ENCODE measurements at regions not wholly inside any gene's neighbourhood (a gene's known extent, or its start where the extent isn't known, plus 50 kb on each side); places are given as distances from the start of the nearest gene placed in this dataset.

DNA sequence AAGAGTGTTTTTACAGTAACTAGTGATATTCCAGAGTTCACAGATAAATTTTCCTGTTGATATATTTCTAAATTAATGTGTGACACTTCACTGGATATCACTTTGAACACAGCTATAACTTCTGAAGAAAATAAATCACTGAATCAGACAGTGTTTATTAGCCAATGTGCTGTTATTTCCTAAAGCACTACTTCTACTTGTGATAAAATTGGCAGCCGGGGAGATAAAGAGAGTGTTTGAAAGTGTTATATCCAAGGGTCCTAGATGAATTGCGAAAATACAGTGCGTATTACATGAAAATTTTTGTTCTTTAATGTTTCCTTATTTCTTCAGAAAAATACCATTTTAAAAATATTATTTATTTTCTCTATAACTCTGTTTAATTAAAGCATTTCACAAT is 417.5 kb upstream of the ARGLU1 start:
- DNase-seq (ENCODE audit: low spot score), result no peak
- no peak overlapping the region for H3K27ac ChIP-seq (ENCODE audit: low read depth, low read length, poor library complexity, severe bottlenecking)
- intact Hi-C loops (cut with micrococcal nuclease; ENCODE audit: unreplicated experiment), result no loop called here
- H3K4me1 ChIP-seq (ENCODE audit: insufficient read depth, low read length, poor library complexity, severe bottlenecking), result no peaks in the 10 kb centered on the region
- no TSS peak for BruUV-seq (replicated peaks)
- no peaks in the 10 kb centered on the region for H3K9me3 ChIP-seq (ENCODE audit: low read depth, low read length, poor library complexity, severe bottlenecking)
- H3K27me3 ChIP-seq (replicated peaks; ENCODE audit: insufficient read depth, low read depth, low read length, poor library complexity), result peaks cover 40% of the 10 kb centered on the region
- CTCF ChIA-PET, result no interaction called here
- POLR2A ChIA-PET (ENCODE audit: low non-redundant PET), result no interaction called here
- H3K4me3 ChIP-seq (ENCODE audit: low read depth, low read length, poor library complexity, severe bottlenecking), result no peak overlapping the region
- no peaks in the 10 kb centered on the region for H3K36me3 ChIP-seq (ENCODE audit: insufficient read depth, low read length, poor library complexity, severe bottlenecking)
- TF ChIP-seq EZH2 (IDR thresholded peaks at IDR 0.05; ENCODE audit: borderline replicate concordance, low read depth, low read length, poor library complexity, severe bottlenecking), result no peak
- TF ChIP-seq, protein P1, sequence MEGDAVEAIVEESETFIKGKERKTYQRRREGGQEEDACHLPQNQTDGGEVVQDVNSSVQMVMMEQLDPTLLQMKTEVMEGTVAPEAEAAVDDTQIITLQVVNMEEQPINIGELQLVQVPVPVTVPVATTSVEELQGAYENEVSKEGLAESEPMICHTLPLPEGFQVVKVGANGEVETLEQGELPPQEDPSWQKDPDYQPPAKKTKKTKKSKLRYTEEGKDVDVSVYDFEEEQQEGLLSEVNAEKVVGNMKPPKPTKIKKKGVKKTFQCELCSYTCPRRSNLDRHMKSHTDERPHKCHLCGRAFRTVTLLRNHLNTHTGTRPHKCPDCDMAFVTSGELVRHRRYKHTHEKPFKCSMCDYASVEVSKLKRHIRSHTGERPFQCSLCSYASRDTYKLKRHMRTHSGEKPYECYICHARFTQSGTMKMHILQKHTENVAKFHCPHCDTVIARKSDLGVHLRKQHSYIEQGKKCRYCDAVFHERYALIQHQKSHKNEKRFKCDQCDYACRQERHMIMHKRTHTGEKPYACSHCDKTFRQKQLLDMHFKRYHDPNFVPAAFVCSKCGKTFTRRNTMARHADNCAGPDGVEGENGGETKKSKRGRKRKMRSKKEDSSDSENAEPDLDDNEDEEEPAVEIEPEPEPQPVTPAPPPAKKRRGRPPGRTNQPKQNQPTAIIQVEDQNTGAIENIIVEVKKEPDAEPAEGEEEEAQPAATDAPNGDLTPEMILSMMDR (conservative IDR thresholded peaks at IDR 0.05; ENCODE audit: low read depth, low read length), result no peak

DNA sequence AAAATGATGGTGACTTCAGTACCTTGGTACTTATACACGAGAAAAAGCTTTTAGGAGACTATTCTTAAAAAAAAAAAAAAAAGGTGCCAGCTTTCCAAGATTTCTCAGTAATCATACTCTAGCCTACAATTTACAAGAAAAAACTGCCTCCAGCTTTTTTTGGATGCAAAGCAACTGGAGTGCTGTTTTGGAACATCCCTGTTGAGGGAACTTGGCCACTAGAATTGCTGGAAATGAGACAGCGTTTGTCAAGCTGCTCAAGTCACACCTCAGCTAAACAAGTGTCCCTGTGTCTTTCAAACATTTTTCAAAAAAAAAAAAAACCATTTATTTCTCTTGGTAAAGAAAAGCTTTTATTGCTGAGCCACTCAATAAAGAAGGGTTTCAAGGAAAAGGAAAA is 413.1 kb upstream of the ARGLU1 start:
- Histone ChIP-seq H3K9me3 (ENCODE audit: low read depth, low read length, poor library complexity, severe bottlenecking) (no peaks in the 10 kb centered on the region), H3K27ac (ENCODE audit: low read depth, low read length, poor library complexity, severe bottlenecking) (no peak overlapping the region), H3K27me3 (replicated peaks; ENCODE audit: insufficient read depth, low read depth, low read length, poor library complexity) (peaks cover 53% of the 10 kb centered on the region), H3K36me3 (ENCODE audit: insufficient read depth, low read length, poor library complexity, severe bottlenecking) (no peaks in the 10 kb centered on the region), H3K4me1 (ENCODE audit: insufficient read depth, low read length, poor library complexity, severe bottlenecking) (no peaks in the 10 kb centered on the region), H3K4me3 (ENCODE audit: low read depth, low read length, poor library complexity, severe bottlenecking) (no peak overlapping the region)
- CTCF ChIA-PET, result interaction anchor here (0.6 kb wide), 1 partner anchor 13 kb away, joined by 3 read pairs; no protein-coding TSS in a partner anchor
- POLR2A ChIA-PET (ENCODE audit: low non-redundant PET), result no interaction called here
- intact Hi-C loops (cut with micrococcal nuclease; ENCODE audit: unreplicated experiment), result no loop called here
- TF ChIP-seq EZH2 (IDR thresholded peaks at IDR 0.05; ENCODE audit: borderline replicate concordance, low read depth, low read length, poor library complexity, severe bottlenecking), result no peak
- no TSS peak for BruUV-seq (replicated peaks)
- DNase-seq (ENCODE audit: low spot score), result no peak

DNA sequence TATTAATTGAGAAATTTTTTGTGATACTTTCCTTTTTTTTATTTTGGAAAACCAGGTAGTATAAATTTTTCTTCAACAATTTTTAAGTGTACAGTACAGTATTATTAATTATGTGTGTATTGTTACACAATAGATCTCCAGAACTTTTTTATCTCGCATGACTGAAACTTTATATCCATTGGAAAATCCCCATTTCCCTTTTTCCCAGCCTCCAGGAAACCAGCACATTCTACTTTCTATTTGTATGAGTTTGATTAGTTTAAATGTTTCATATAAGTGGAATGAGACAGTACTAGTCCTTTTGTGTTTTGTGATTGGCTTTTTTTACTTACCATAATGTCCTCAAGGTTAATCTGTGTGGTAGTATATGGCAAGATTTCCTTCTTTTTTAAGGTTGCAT is 399.5 kb upstream of the ARGLU1 start:
- peaks cover 12% of the 10 kb centered on the region for H3K27me3 ChIP-seq (replicated peaks; ENCODE audit: insufficient read depth, low read depth, low read length, poor library complexity)
- no peaks in the 10 kb centered on the region for H3K36me3 ChIP-seq (ENCODE audit: insufficient read depth, low read length, poor library complexity, severe bottlenecking)
- CTCF ChIA-PET, result no interaction called here
- no peaks in the 10 kb centered on the region for H3K4me1 ChIP-seq (ENCODE audit: insufficient read depth, low read length, poor library complexity, severe bottlenecking)
- intact Hi-C loops (cut with micrococcal nuclease; ENCODE audit: unreplicated experiment), result no loop called here
- H3K9me3 ChIP-seq (ENCODE audit: low read depth, low read length, poor library complexity, severe bottlenecking), result no peaks in the 10 kb centered on the region
- H3K4me3 ChIP-seq (ENCODE audit: low read depth, low read length, poor library complexity, severe bottlenecking), result no peak overlapping the region
- no peak for DNase-seq (ENCODE audit: low spot score)
- H3K27ac ChIP-seq (ENCODE audit: low read depth, low read length, poor library complexity, severe bottlenecking), result no peak overlapping the region
- no peak for TF ChIP-seq EZH2 (IDR thresholded peaks at IDR 0.05; ENCODE audit: borderline replicate concordance, low read depth, low read length, poor library complexity, severe bottlenecking)
- TF ChIP-seq, protein P1 (conservative IDR thresholded peaks at IDR 0.05; ENCODE audit: low read depth, low read length), result no peak
- no TSS peak for BruUV-seq (replicated peaks)
- POLR2A ChIA-PET (ENCODE audit: low non-redundant PET), result no interaction called here

GRCh38 chr13:106963151-106963550 is 395.2 kb upstream of the ARGLU1 start:
- TF ChIP-seq EZH2 (IDR thresholded peaks at IDR 0.05; ENCODE audit: borderline replicate concordance, low read depth, low read length, poor library complexity, severe bottlenecking), result no peak
- TF ChIP-seq, protein P1 (conservative IDR thresholded peaks at IDR 0.05; ENCODE audit: low read depth, low read length), result no peak
- intact Hi-C loops (cut with micrococcal nuclease; ENCODE audit: unreplicated experiment), result no loop called here
- peaks cover 29% of the 10 kb centered on the region for H3K27me3 ChIP-seq (replicated peaks; ENCODE audit: insufficient read depth, low read depth, low read length, poor library complexity)
- no peaks in the 10 kb centered on the region for H3K4me1 ChIP-seq (ENCODE audit: insufficient read depth, low read length, poor library complexity, severe bottlenecking)
- H3K9me3 ChIP-seq (ENCODE audit: low read depth, low read length, poor library complexity, severe bottlenecking), result no peaks in the 10 kb centered on the region
- no peak overlapping the region for H3K27ac ChIP-seq (ENCODE audit: low read depth, low read length, poor library complexity, severe bottlenecking)
- no peak overlapping the region for H3K4me3 ChIP-seq (ENCODE audit: low read depth, low read length, poor library complexity, severe bottlenecking)
- ChIA-PET CTCF (no interaction called here), POLR2A (ENCODE audit: low non-redundant PET) (no interaction called here)
- no peaks in the 10 kb centered on the region for H3K36me3 ChIP-seq (ENCODE audit: insufficient read depth, low read length, poor library complexity, severe bottlenecking)
- no TSS peak for BruUV-seq (replicated peaks)
- no peak for DNase-seq (ENCODE audit: low spot score)

All from A673 (cell line).